SJSA1 (cell line): ENCODE measurements at regions not wholly inside any gene's neighbourhood (a gene's known extent, or its start where the extent isn't known, plus 50 kb on each side); places are given as distances from the start of the nearest gene placed in this dataset.
"Not testable (repeated sequence)": the region's sequence is repeated elsewhere in the genome, so short reads cannot be mapped to it uniquely, and the experiment has no call there.

Source experiments
- DNase-seq, 2 experiments: peaks; one replicate each; pipeline ENCODE4 v3.0.0-alpha.2; 2015 to 2020; ENCODE audit warnings: low spot score in 2 of 2, low read depth in 1 of 2
- H3K27ac ChIP-seq: fragments of 250-450 bp; sonication (Bioruptor Pico); 2 replicates; pipeline ENCODE4 v1.5.1; 2020; ENCODE audit warnings: mild to moderate bottlenecking, moderate library complexity
- H3K27me3 ChIP-seq: fragments of 250-450 bp; sonication (Bioruptor Pico); replicated peaks from 2 replicates; pipeline ENCODE4 v1.5.1; 2020; ENCODE audit warnings: mild to moderate bottlenecking, moderate library complexity
- H3K36me3 ChIP-seq: fragments of 250-450 bp; sonication (Bioruptor Pico); 2 replicates; pipeline ENCODE4 v1.5.1; 2020; ENCODE audit warnings: mild to moderate bottlenecking
- H3K4me1 ChIP-seq: fragments of 250-450 bp; sonication (Bioruptor Pico); replicated peaks from 2 replicates; pipeline ENCODE4 v1.6.1; 2021; ENCODE audit warnings: mild to moderate bottlenecking
- H3K4me3 ChIP-seq: fragments of 250-450 bp; sonication (Bioruptor Pico); 2 replicates; pipeline ENCODE4 v1.5.1; 2020; ENCODE audit warnings: mild to moderate bottlenecking
- H3K9me3 ChIP-seq: fragments of 250-450 bp; sonication (Bioruptor Pico); replicated peaks from 2 replicates; pipeline ENCODE4 v1.5.1; 2020; ENCODE audit warnings: mild to moderate bottlenecking

- no peak overlapping the region for H3K27ac ChIP-seq
- DNase-seq: no peak
These were observed 841.7 kb upstream of the ACVR2A start for GRCh38 chr2:147003081-147003480.

DNA sequence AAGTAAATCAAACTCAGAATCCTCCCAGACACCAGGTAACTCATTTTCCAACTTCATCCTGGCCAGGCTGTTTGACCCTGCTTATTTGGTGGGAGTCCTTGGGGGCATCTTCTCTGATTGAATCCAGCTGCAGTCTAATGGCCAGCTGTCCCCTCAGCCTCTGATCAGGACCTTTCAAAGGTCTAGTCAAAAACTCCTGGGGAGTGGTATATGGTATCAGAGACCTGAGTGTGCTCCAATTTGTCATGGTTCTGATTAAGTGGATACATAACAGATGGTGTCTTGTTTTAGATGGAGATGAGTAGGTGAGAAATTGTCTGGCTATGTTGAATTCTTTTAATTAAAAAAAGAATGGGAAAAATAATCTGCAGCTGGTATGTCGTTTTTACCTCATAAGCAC, 842.6 kb upstream of the ACVR2A start:
- Histone ChIP-seq H3K4me3 (no peak overlapping the region), H3K27ac (no peak overlapping the region), H3K9me3 (0 out of 2 replicates have a peak, but pooled peaks cover 2% of the 10 kb centered on the region), H3K27me3 (no peaks in the 10 kb centered on the region), H3K4me1 (no peaks in the 10 kb centered on the region), H3K36me3 (no peaks in the 10 kb centered on the region)
- no peak for DNase-seq

More at GRCh38 chr2:147003081-147003480, 841.7 kb upstream of the ACVR2A start:
- H3K9me3 ChIP-seq: 0 out of 2 replicates have a peak, but pooled peaks cover 1% of the 10 kb centered on the region
- no peaks in the 10 kb centered on the region for H3K36me3 ChIP-seq
- no peaks in the 10 kb centered on the region for H3K27me3 ChIP-seq
- H3K4me3 ChIP-seq: no peak overlapping the region
- H3K4me1 ChIP-seq: no peaks in the 10 kb centered on the region

- Histone ChIP-seq H3K27ac (no peak overlapping the region), H3K9me3 (0 out of 2 replicates have a peak, but pooled peaks cover 2% of the 10 kb centered on the region), H3K36me3 (no peaks in the 10 kb centered on the region), H3K4me1 (no peaks in the 10 kb centered on the region), H3K27me3 (no peaks in the 10 kb centered on the region), H3K4me3 (no peak overlapping the region)
- DNase-seq: no peak
These were observed 843.8 kb upstream of the ACVR2A start for GRCh38 chr2:147001061-147001460.

DNA sequence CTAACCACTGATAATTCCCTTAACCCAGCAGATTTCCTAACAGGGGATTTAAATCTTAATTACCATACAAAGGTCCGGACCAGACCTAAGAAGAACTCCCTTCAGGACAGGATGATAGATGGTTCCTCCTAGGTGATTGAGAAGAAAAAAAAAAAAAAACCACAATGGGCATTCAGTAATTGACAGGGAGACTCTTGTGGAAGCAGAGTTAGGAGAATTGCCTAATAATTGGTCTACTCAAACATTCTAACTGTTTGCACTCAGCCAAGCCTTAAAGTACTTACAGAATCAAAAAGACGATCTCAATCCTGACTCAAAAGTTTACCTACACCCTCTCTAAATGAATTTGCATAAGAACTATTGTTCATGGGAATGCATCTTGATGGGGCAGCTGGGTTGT, 844.7 kb upstream of the ACVR2A start:
- not testable (repeated sequence) for H3K27ac ChIP-seq, H3K4me1 ChIP-seq, H3K9me3 ChIP-seq, H3K36me3 ChIP-seq, H3K27me3 ChIP-seq, H3K4me3 ChIP-seq, DNase-seq

DNA sequence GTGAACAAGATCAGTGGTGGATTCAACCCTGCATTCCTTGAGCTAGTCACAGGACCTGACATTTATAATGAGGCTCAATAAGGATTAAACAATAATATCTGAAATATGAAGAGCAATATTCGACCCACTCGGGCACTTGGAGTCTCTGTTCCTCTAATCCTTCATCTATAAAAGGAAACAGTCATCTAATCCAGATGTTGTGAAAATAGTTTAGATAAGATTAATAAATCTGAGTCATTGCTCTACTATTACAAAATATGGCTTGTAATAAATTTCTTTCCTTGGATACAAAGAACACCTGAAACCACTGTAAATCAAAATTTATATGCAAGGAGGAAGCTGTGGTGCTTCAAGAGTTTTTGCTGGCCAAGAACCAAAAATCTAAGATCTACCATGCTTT, 846.9 kb upstream of the ACVR2A start:
- Histone ChIP-seq H3K4me1 (no peaks in the 10 kb centered on the region), H3K4me3 (no peak overlapping the region), H3K27me3 (no peaks in the 10 kb centered on the region), H3K36me3 (no peaks in the 10 kb centered on the region), H3K9me3 (0 out of 2 replicates have a peak, but pooled peaks cover 2% of the 10 kb centered on the region), H3K27ac (no peak overlapping the region)
- DNase-seq: no peak

GRCh38 chr2:146997488-146997887, 847.3 kb upstream of the ACVR2A start:
- no peaks in the 10 kb centered on the region for H3K36me3 ChIP-seq
- H3K4me1 ChIP-seq: no peaks in the 10 kb centered on the region
- H3K27me3 ChIP-seq: no peaks in the 10 kb centered on the region
- H3K4me3 ChIP-seq: no peak overlapping the region
- no peak for DNase-seq
- no peak overlapping the region for H3K27ac ChIP-seq
- 0 out of 2 replicates have a peak, but pooled peaks cover 2% of the 10 kb centered on the region for H3K9me3 ChIP-seq

GRCh38 chr2:146994246-146994645, 850.6 kb upstream of the ACVR2A start:
- DNase-seq: no peak
- Histone ChIP-seq H3K4me1 (no peaks in the 10 kb centered on the region), H3K27ac (no peak overlapping the region), H3K9me3 (0 out of 2 replicates have a peak, but pooled peaks cover 2% of the 10 kb centered on the region), H3K27me3 (no peaks in the 10 kb centered on the region), H3K4me3 (no peak overlapping the region), H3K36me3 (no peaks in the 10 kb centered on the region)

DNA sequence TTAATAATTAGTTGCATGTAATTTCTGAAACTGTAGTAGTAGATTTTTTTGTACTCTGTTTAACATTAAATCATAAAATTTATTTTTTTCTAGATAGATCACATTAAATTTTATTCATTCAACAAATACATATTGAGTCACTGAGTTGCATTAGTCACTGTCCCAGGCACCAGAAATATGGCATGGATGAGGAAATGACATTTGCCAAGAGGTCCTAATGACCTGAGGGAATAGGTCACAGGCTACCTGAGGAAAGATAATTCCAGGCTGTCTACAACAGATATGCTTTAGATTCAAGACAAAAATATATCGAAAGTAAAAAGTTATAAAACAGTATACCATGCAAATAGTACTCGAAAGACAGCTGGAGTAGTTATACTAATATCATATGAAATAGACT, 852.4 kb upstream of the ACVR2A start:
- no peak for DNase-seq
- H3K36me3 ChIP-seq: no peaks in the 10 kb centered on the region
- H3K4me1 ChIP-seq: no peaks in the 10 kb centered on the region
- H3K4me3 ChIP-seq: no peak overlapping the region
- no peaks in the 10 kb centered on the region for H3K27me3 ChIP-seq
- H3K9me3 ChIP-seq: no peaks in the 10 kb centered on the region
- H3K27ac ChIP-seq: no peak overlapping the region

- no peak for DNase-seq
- no peak overlapping the region for H3K4me3 ChIP-seq
These were observed 852.8 kb upstream of the ACVR2A start for GRCh38 chr2:146992057-146992456.

DNA sequence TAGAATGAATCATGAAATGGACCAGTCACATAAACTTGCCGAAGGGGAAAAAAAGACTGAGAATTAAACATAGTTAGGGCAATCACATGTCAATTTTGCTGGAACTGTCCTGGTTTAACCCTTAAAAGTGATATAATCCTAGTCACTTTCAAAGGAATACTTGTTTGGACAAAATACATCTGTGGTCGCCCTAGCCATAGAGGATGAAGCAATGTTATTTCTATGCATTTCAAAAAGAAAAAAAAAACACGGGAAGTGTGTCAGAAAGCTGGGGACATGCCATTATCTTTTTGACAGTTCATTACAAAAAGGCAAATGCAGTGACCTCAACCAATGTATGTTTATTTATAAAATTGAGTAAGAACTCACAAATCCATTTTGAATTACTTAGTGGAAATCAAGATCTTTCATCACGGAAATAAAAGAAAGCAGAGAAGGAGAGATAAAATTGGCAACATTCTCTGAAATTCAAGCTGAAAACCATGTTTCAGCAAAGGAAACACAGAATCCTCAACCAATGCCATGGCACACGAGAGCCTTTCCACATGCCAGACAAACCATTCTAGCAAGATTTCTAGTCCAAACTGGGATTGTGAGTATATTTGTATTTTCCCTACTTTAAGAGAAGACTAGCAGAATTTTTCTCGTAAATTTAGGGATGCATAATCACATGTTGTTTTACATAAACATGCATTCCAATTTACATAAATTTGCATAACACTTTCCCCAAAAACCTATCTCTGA, 854.3 kb upstream of the ACVR2A start:
- Histone ChIP-seq H3K27me3 (no peaks in the 10 kb centered on the region), H3K36me3 (no peaks in the 10 kb centered on the region), H3K4me1 (no peaks in the 10 kb centered on the region), H3K9me3 (no peaks in the 10 kb centered on the region), H3K27ac (no peak overlapping the region), H3K4me3 (no peak overlapping the region)
- no peak for DNase-seq

More at GRCh38 chr2:146992057-146992456, 852.8 kb upstream of the ACVR2A start:
- Histone ChIP-seq H3K4me1 (no peaks in the 10 kb centered on the region), H3K27me3 (no peaks in the 10 kb centered on the region), H3K9me3 (no peaks in the 10 kb centered on the region), H3K27ac (no peak overlapping the region), H3K36me3 (no peaks in the 10 kb centered on the region)

DNA sequence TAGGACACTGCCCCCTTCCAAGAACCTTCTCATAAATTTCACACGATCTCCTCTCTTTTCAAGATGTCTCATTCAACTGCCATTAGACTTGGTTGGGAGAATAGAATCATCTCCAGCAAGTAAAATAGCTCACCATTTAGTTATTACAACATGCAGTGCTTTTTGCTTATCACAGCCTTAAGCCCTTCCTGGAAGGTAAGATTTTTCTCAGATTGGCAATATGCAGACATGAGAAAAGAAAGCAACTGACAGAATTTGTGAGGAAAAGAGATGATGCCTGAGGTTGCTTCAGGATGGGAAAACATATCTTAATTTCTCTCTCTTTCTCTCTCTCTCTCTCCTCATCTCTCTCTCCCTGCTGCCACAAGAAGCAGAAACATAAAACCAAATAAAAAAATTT, 855.1 kb upstream of the ACVR2A start:
- Histone ChIP-seq H3K4me1 (no peaks in the 10 kb centered on the region), H3K9me3 (no peaks in the 10 kb centered on the region), H3K27me3 (no peaks in the 10 kb centered on the region), H3K4me3 (no peak overlapping the region), H3K36me3 (no peaks in the 10 kb centered on the region), H3K27ac (no peak overlapping the region)
- DNase-seq: no peak

DNA sequence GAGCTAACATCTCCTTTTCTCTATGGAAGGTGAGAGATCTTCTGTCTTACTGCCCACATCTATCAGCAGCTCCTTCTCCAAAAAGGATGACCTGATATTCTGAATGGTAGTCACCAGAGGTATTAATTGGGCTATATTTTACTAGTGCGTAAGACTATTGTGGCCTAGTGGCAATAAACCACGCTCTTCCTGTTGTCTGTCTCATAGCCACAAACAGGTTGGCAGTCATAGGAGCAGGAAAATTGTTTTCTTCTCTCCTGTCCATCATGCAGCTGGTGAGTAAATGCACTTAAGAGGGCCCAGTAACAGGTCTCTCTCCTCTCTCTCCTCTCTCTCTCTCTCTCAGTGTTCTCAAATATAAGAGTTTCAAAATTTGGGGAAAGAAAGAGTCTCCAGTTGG, 856.8 kb upstream of the ACVR2A start:
- H3K27ac ChIP-seq: no peak overlapping the region
- H3K4me1 ChIP-seq: no peaks in the 10 kb centered on the region
- H3K27me3 ChIP-seq: no peaks in the 10 kb centered on the region
- DNase-seq: no peak
- H3K4me3 ChIP-seq: no peak overlapping the region
- no peaks in the 10 kb centered on the region for H3K9me3 ChIP-seq
- H3K36me3 ChIP-seq: no peaks in the 10 kb centered on the region

- Histone ChIP-seq H3K4me3 (no peak overlapping the region), H3K4me1 (no peaks in the 10 kb centered on the region), H3K36me3 (no peaks in the 10 kb centered on the region), H3K27me3 (no peaks in the 10 kb centered on the region), H3K9me3 (no peaks in the 10 kb centered on the region), H3K27ac (no peak overlapping the region)
- DNase-seq: no peak
These were observed 858.7 kb upstream of the ACVR2A start for GRCh38 chr2:146986161-146986560.

GRCh38 chr2:146985753-146986152, 859.1 kb upstream of the ACVR2A start:
- Histone ChIP-seq H3K9me3 (no peaks in the 10 kb centered on the region), H3K4me1 (no peaks in the 10 kb centered on the region), H3K4me3 (no peak overlapping the region), H3K27ac (no peak overlapping the region), H3K27me3 (no peaks in the 10 kb centered on the region), H3K36me3 (no peaks in the 10 kb centered on the region)
- DNase-seq: no peak

- no peaks in the 10 kb centered on the region for H3K27me3 ChIP-seq
- no peaks in the 10 kb centered on the region for H3K36me3 ChIP-seq
- DNase-seq: no peak
- H3K9me3 ChIP-seq: no peaks in the 10 kb centered on the region
- H3K4me3 ChIP-seq: no peak overlapping the region
- H3K4me1 ChIP-seq: no peaks in the 10 kb centered on the region
- H3K27ac ChIP-seq: no peak overlapping the region
These were observed 860.8 kb upstream of the ACVR2A start for GRCh38 chr2:146984014-146984413.
